ENCODE measurements at regions not wholly inside any gene's neighbourhood (a gene's known extent, or its start where the extent isn't known, plus 50 kb on each side); places are given as distances from the start of the nearest gene placed in this dataset.

DNA sequence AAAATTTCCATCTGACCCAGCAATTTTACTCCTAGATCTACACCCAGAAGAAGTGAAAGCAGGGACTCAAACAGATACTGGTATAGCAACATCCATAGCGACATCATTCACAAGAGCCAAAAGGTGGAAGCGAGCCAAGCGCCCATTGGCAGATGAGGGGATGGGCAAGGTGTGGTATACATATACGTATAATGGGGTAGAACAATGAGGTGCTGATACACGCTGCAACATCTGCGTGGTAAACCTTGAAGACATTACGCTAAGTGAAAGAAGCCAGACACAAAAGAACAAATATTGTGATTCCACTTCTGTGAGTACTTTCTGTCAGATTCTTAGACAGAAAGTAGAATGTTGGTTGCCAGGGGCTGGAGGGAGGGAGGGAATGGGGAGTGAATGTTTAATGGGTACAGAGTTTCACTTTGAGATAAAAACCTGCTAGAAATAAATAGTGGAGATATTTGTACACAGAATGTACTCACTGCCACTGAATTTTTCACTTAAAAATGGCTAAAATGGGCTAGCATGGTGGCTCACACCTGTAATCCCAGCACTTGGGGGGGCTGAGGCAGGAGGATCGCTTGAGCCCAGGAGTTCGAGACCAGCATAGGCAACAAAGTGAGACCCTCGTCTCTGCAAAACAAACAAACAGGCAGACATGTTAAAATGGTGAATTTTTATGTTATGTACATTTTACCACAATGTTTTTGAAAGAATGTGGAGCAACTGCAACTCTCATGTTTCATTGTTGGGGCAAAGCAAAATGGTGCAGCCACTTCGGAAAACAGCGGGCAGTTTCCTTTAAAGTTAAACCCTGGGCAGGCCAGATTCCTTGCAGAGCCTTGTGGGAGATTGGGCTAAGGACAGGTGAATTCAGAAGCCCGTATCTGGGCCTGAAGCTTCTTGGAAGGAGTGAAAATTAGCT is 103.4 kb upstream of the MYCN start:
- TF ChIP-seq POLR2A (IDR thresholded peaks at IDR 0.05) (no peak), EP300 (IDR thresholded peaks at IDR 0.05) (no peak)
- TF ChIP-seq, protein P1, sequence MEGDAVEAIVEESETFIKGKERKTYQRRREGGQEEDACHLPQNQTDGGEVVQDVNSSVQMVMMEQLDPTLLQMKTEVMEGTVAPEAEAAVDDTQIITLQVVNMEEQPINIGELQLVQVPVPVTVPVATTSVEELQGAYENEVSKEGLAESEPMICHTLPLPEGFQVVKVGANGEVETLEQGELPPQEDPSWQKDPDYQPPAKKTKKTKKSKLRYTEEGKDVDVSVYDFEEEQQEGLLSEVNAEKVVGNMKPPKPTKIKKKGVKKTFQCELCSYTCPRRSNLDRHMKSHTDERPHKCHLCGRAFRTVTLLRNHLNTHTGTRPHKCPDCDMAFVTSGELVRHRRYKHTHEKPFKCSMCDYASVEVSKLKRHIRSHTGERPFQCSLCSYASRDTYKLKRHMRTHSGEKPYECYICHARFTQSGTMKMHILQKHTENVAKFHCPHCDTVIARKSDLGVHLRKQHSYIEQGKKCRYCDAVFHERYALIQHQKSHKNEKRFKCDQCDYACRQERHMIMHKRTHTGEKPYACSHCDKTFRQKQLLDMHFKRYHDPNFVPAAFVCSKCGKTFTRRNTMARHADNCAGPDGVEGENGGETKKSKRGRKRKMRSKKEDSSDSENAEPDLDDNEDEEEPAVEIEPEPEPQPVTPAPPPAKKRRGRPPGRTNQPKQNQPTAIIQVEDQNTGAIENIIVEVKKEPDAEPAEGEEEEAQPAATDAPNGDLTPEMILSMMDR (IDR thresholded peaks at IDR 0.05): no peak
